SKM-1 treated with dmso at 0.1 percent for 144 hours (cell line): ENCODE measurements at regions not wholly inside any gene's neighbourhood (a gene's known extent, or its start where the extent isn't known, plus 50 kb on each side); places are given as distances from the start of the nearest gene placed in this dataset.
"Not testable (repeated sequence)": the region's sequence is repeated elsewhere in the genome, so short reads cannot be mapped to it uniquely, and the experiment has no call there.

Experiments used
- DNase-seq: peaks from one replicate; lab custom pipeline; 2025; ENCODE audit not compliant: unreplicated experiment; lab: John Stamatoyannopoulos, UW

DNA sequence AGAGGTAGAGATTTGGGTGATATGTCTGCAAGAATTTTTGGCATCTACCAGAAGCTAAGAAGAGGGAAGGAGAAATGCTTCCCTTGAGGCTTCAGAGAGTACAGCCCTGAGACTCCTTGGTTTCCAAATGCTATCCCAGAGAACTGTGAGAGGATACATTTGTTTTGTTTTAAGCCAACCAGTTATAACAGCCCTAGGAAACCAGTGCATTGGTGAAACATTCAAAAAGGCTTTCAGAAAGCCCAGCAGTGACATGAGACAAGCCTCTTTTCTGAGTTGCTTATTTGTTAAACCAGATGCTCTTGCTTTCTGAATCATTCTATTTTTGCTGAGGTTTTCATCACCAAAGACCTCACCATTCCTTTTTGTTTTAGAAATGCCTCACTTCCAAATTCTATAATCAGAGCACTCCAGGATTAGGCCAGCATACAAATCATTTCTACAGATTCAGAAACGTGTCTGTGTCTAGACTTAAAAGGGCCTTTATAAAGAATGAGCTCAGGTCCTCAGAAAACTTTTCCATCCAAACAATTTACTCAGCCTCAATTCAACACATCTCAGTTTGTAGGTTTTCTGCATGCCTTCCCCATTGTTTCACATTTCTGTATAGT is 1617.8 kb upstream of the FLRT2 start:
- DNase-seq = no peak

DNA sequence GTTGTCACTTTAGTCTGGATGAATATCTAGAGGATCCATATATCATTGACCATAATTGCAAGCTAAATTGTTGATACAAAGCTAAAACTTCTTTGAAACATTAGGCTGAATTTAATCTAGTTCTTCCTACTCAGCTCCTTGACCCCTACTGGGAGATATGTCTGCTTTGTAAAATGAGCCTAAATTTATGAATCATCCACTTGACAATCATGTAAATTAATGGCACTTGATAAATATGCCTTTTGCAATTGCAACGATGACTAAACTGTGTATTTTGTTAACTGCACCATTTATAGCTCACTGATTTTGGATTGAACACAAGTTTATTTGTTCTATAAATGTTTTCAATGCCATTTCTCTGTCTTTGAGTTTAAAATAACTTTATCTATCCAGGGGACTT is 1616.5 kb upstream of the FLRT2 start:
- DNase-seq = no peak

DNA sequence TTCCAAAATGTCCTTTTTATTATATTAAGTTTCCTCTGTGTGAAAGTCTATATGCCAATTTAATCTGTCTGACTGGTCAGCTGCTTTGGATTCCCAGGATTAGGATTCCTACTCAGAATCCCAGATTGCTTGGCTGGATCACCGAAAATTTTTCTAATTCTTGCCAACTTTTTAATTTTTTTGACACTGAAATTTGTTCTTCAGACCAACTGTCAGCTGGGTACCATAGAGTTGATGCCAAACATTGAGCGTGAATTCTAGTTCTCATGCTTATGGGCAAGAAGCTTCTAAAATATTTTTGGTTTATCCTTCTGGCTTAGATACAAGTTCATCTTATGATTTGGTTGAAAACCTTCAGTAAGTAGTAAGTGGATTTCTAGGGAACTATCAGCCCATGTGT is 1611.4 kb upstream of the FLRT2 start:
- no peak for DNase-seq

DNA sequence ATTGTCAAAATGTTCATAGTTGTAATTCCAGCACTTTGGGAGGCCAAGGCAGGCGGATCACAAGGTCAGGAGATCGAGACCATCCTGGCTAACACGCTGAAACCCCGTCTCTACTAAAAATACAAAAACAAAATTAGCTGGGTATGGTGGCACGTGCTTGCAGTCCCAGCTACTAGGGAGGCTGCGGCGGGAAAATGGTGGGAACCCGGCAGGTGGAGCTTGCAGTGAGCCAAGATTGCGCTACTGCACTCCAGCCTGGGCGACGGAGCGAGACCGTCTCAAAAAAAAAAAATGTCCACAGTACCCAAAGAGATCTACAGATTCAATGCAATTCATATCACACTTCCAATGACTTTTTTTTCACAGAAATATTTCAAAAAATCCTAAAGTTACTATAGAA is 1610.3 kb upstream of the FLRT2 start:
- not testable (repeated sequence) for DNase-seq

DNA sequence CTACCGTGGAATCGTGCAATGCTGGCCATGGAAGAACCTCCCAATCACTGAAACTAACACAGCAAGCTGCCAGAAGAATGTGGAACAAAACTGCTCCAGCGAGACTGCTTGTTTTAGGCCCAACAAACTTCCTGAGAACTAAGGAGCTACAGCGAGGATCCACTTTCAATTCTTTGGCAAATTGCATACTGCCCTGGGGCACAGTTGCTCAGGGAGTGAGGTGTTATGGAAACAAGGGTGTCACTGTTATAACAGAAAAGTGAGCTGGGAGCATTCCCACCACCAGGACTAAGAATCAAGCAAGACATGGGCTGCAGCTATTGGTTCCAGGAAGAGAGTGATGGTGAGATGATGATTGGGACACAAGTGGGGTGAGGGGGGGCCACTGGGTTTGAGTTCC is 1606.1 kb upstream of the FLRT2 start:
- DNase-seq = no peak

DNA sequence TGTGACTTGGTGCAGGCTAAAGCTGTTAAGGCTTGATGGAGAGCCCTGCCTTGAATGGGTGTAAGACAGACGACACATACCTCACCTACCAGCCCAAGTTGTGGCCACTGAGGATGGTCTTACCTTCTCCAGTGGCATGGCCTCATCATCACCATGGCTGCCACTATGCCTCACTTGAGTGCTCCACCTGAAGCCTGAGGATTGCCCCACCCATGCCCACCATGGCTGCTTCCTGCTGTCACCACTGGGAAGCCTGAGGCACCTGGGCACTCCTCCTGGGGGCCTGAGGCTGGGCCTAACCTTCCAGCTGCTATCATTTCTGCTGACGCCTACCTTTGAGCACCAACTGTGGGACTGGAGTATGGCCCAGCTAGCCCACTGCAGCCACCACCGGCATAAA is 1605.7 kb upstream of the FLRT2 start:
- DNase-seq = no peak

DNA sequence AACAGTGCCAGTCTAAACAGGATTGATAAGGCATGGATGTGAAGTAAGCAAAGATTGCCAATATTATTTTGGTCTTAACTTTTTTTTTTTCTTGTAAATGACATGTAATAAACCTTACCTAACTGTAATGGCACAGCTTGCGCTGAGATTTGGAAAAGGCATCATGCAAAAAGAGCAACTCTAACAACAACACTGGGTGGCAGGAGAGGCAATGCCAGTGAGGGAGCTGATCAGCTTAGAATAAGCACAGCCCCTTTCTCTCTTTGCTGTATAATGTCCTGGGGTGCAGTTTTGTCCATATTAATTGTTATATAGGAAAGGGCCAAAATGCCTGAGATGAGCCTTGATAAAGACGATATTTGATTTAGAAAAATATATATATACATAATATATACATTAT is 1589.7 kb upstream of the FLRT2 start:
- no peak for DNase-seq

DNA sequence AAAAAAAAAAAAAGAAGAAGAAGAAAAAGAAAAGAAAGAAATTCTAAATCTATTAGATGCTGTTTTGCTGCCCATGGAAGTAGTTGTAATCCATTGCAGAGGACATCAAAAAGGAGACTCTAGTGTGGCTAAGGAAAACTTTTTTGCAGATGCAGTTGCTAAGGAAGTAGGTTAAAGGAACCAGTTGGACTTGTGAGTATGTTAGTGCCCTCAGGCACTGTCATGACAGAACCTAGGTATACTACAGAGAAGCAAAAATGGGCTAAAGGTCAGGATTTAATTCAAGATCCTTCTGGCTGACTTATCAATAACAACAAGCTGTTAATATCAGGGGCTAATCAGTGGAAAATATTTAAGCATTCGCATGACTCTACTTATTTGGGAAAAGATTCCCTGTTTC is 1571.6 kb upstream of the FLRT2 start:
- DNase-seq = no peak

DNA sequence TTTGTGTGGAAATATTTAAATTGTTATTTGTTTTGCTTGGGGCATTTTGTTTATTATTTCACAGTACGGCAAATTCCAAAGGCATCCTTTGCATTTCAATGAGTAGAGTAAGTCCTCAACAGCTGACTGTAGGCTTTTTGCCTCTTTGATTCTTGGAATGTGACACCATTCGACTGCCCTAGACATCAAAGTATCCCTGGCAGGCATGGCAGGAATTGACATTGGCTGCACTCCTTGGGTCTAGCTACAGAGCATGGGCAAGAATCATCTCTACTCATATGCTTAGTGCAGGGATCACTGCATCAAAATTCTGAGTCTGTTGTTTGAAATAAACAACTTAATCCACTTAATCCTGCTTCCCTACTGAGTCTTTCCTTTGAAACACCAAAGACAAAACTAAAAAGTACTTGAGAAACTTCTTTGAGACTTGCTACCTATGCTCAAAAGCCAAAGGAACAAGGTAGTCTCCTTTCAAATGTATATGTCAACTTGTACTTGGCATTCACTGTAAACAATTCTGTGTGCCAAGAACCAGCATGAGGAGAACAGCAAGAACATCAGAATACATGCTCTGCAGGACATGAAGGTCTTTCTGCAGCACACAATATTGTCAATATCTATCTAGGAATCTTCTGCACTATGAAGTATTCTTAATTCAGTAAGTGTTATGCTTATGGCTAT is 1569.0 kb upstream of the FLRT2 start:
- DNase-seq = no peak

DNA sequence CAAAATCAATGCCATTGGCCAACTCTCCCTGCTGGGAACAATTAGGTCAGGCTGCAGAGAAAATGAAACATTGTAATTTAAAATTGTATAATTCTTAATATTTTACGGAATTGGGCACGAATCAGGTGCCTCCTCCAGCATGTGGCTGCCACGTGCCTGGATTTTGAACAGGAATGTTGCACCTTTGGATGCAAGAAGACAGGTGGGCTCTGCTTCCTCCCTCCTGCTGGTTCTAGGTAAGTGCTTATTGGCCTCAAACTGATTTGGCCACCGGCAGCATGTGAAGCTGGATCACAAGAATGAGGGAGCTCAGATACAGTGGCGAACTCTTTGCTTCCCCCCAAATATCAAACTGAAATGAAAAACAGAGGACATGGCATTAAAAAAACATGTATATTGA is 1559.9 kb upstream of the FLRT2 start:
- no peak for DNase-seq

DNA sequence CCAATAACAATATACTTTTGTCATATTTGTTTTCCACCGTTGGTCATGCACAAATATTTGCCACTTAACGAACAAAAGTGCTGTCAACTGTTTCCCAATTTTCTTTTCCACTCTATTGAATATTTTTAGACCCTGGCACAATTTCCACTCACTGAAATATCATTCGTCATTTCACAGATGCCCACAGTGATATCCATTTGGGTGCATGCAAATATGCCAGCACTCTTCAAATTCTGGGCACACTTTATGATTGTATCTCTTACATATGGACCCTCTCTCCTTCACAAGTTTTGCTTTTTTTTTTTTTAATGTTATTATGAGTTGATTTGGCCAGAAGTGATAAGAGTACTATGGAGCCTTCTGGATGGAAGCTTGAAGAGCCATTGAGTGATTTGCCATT is 1557.3 kb upstream of the FLRT2 start:
- no peak for DNase-seq

DNA sequence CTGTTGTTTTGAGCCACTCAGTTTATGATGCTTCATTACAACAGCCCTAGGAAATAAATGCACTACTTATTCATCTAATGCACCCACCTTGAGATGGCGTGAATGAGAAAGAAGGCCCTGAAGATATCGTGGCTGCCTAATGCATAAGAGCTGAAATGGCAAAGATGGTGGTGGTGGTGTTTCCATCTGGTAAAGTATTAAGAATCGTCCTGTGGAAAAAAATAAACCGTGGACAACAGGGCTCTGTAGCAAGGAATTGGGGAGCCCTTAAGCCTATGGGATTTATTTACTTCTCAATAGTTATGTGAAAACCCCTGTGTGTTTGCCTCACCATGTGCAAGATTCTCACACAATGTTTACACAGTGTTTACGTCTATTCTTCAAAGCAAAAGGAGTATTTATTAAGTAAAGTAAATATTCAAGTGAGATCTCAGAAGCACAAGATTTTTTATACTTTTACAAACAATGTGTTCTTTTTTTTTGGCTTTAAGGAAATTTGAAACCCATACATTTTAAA is 1555.2 kb upstream of the FLRT2 start:
- DNase-seq = no peak

DNA sequence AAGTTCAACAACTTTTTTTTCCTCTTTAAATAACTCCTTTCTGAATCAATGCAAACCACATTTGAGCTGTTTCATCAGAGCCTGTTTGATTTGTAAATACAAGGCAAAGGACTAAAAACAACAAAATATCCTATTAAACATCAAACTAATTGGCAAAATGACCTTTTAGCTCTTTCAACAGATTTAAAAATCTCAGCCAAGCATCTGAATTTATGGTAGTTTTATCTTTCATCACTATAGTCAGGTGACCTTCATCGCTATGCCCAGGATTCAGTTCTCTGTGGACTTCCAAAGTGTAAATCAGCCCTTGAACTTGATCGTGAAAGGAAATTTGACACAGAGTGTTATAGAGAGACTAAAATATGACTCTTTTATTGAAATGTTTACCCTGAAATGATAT is 1554.5 kb upstream of the FLRT2 start:
- no peak for DNase-seq

DNA sequence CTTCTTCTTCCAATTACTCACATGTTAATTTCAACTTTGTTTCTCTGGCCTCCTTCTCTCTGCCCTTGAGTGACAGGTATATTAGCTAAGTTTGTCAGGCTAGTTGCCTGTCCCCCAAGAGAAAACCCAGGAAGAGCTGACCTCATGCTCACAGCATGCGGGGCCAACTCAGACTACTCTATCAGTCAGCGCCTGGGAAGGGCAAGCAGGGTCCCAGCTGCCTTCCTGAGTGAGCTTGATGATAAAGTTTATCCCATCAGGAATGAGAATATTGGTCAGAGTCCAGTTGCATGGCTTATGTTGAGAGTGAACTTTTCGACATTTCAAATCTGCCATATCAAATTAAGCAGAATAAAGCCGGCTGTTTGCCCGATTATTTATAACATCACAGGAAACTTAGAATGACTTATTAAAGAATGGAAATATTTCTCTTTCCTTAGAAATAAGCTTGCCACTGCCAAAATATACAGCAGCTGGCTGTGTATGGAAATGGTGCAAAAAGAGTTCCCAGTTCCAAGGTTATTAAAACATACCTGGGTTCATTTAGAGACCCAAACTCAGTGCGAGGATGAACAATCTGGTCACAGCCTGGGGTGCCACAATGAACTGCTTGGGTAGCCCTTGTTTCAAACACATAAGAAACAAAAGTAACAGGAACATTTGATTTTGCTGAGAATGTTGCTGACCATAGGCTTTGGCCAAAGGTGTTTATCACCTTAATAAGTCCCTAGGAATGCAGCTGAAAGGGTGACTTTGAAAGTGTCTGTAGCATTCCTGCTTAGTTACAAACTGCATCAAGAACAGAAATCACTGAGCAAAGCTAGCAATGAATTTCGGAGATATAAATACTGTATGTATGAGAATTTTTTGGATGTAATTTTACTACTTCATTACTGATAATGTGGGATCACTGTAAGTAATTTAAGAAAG is 1553.8 kb upstream of the FLRT2 start:
- no peak for DNase-seq

DNA sequence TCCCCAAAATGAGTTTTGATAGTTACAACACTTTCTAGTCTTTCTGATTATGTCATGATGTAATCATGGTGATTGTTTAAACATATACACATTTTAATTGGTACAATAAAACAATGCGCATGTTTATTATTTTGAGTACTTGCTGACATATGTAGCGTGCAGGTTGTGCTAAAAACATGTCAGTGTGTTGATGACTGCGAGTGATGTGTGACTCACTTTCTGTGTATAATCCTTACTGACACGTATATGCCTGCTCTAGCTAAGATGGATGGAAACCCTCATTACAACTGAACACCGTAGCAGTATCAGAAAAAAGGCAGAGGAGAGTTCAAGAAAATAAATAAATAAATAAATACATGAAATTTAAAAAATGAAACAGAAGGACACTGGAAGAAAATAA is 1552.4 kb upstream of the FLRT2 start:
- DNase-seq = no peak

DNA sequence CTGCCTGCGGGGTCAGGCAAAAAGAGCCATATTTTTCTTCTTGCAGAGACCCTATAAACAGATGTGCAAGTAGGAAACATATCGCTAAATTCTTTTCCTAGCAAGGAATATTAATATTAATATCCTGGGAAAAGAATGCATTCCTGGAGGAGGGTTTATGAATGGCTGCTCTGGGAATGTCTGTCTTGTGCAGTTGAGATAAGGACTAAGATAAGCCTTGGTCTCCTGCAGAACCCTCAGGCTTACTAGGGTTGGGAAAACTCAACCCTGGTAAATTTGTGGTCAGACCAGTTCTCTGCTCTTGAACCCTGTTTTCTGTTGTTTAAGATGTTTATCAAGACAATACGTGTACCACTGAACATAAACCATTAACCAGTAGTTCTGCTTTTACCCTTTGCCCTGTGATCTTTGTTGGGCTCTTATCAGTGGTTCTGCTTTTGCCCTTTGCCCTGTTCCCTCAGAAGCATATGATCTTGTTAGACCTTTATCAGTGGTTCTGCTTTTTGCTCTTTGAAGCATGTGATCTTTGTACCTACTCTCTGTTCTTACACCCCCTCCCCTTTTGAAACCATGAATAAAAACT is 1548.2 kb upstream of the FLRT2 start:
- DNase-seq = not testable (repeated sequence)

DNA sequence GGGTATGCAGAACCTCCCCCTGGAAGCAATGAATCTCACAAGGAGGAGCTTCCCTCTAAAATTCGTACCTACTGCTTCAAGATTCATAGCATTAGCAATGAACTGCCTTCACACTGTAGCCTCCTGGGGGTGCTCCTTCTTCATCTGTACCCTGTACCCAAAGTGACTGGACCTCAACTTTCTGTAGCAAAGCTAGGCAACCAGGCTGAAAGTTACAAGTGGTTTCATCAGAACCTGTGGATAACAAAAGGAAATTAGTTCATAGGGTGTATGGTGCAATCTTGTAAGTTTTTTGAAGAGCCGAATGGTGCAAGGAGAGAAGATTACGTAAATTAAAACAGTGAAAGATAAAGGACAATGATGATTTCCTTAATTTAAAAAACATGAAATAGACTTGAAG is 1541.7 kb upstream of the FLRT2 start:
- no peak for DNase-seq

DNA sequence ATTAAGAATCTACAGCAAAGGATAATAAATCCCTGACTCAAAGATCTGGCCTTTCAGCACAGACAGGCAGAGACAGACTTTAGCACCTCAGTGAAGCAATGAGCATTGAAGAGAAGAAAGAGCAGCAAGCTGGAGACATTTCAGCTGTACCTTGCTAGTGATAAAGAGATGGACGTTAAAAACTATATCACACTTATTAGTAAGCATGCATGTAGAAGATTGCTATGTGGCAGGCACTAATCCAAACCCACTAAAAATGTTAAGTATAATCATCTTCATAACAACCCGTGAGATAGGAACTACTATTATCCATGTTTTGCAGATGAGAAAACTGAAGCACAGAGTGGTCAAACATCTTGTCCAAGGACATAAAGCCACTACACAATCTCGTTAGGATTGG is 1538.3 kb upstream of the FLRT2 start:
- DNase-seq = no peak

DNA sequence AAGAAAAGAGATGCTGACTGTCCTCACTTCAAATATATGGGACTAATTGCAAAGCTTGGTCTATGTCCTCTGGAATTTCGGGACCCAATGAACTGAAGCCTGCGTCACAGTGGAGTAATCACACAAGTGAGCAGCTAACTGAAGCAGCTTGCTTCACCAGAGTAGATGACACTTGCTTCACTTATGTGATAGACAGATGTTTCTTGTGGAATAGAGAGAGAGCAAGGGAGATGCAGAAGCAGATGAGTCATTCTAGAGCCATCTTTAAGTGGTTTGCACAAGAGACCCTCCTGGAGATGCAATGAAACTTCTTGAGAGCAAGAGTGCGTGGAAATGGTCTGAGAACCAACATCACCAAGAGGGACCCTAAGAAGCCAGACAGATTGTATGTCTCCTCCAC is 1537.1 kb upstream of the FLRT2 start:
- DNase-seq = no peak

DNA sequence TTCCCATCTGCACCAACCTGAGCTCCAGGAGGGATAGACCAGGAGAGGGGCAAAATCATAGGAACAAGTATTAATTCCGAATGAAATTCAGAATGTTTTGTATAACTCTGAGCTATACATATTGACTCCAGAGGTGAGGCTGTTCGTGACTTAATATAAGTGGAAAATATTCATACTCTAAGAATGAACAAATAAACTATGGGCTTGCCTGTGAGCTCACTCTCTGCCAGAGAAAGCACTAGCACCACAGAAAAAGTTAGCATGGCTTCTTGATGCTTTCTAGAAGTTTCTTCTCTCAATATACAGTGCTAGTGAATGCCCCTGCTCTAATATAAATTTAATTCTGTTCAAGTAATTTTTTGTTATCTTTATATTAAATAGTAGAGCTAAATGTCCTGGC is 1536.4 kb upstream of the FLRT2 start:
- DNase-seq = no peak

DNA sequence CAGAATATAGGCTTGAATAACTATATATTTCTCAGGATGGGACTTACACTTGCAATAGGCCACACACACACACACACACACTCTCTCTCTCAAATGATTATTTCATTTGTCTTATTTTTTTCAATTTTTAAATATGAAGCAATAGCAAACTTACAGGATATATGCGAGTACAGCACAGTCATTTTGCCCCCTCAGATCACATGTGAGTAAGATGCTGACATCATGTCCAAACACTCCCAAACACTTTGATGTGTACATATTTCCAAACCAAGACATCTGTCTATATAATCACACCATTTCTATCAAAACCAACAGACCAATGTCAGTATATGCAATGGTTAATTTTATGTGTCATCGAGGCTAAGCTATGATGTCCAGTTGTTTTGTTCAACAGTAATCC is 1535.9 kb upstream of the FLRT2 start:
- DNase-seq = no peak

DNA sequence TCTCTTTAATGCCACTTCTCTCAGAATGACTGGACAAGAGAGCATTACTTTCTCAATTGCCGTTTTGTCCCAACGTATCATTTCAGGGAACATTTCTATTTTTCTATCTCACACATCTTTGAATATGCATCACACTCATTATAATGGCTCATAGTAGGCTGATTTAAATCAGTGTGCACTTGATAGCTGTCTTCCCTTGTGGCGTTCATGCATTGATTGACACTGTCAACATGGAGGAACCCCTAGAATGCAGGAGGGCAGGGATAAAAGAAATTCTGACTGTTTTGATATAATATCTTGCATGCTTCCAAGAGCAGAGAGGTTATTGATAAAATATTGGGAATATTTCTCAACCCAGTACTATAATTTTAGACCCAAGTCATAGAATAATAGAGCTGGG is 1528.9 kb upstream of the FLRT2 start:
- DNase-seq = no peak
